ENCODE measurements at regions not wholly inside any gene's neighbourhood (a gene's known extent, or its start where the extent isn't known, plus 50 kb on each side); places are given as distances from the start of the nearest gene placed in this dataset.

DNA sequence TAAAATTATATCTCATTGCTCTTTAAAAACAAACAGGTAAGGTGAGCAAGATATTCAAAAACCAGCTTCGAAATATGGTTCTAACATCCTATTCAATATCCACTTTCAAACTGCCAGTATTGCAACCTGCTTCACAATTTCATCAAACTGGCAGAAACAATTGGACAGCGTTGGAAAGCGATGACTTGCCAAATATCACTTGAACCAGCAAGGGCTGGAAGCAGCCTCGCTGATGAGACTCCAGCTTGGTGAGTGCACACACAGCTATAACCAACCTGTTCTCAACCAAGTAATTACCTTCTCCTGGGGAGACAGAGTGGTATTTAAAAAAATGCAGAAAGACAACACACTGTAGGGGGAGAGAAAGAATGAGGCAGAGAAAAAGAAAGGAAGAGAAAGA, 155.8 kb upstream of the RAI2 start (continued):
- TF ChIP-seq EZH2 (IDR thresholded peaks at IDR 0.05; ENCODE audit: borderline replicate concordance, control insufficient read depth, low read depth, low read length) = no peak
- no peak for TF ChIP-seq RCOR1 (conservative IDR thresholded peaks at IDR 0.05; ENCODE audit: low read depth, low read length)
- no peak for TF ChIP-seq TCF3 (IDR thresholded peaks at IDR 0.05; ENCODE audit: borderline replicate concordance, insufficient read depth, low read depth, low read length)

DNA sequence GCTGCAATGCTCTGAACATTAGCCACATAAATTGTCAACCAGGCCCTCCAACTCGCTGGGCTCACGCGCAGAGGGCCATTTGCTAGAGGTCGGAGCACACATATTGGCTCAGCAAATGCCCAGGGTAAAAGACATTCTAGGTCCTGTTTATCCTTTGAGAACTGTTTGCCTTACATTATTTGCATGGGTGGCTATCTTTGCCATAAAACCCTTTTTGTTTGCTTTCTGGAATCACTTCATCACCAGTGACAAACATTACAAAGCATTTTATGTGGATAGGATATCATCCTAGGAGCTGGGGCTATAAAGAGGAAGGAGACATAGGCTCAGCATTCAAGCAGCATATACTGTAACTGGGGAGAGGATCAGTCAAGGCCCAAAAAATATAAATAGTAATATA, 149.2 kb upstream of the RAI2 start:
- RAD21 ChIA-PET (ENCODE audit: unreplicated experiment) = no interaction called here
- POLR2A ChIA-PET = interaction anchor here (0.7 kb wide), 1 partner anchor 150 kb away, joined by 4 read pairs; no protein-coding TSS in a partner anchor
- SMC1A ChIA-PET (ENCODE audit: uncharacterized antibody, unreplicated experiment) = no interaction called here
- Histone ChIP-seq H2AFZ (ENCODE audit: control insufficient read depth, low read depth, low read length) (no peak overlapping the region), H3K4me2 (ENCODE audit: control insufficient read depth, insufficient read depth) (no peak overlapping the region), H3K79me2 (ENCODE audit: control insufficient read depth, insufficient read depth, low read length) (no peaks in the 10 kb centered on the region), H3K36me3 (ENCODE audit: control insufficient read depth in 2 of 2, insufficient read depth in 2 of 2, low read length in 1 of 2) (no peaks in the 10 kb centered on the region), H4K20me1 (ENCODE audit: control insufficient read depth, insufficient read depth) (no peaks in the 10 kb centered on the region), H3K4me1 (ENCODE audit: control insufficient read depth, insufficient read depth, low read length) (no peaks in the 10 kb centered on the region), H3K27ac (ENCODE audit: control insufficient read depth, insufficient read depth) (no peak overlapping the region), H3K27me3 (replicated peaks in 1 of 2; ENCODE audit: control insufficient read depth in 2 of 2, insufficient read depth in 2 of 2, low read length in 1 of 2) (no peaks in the 10 kb centered on the region), H3K4me3 (no peak overlapping the region), H3K9me3 (replicated peaks; ENCODE audit: control insufficient read depth, insufficient read depth, low read length) (no peaks in the 10 kb centered on the region), H3K9ac (ENCODE audit: control insufficient read depth, insufficient read depth, low read length) (no peak overlapping the region)
- in situ Hi-C loops (cut with MboI) (no loop called here), intact Hi-C loops (cut with micrococcal nuclease; ENCODE audit: unreplicated experiment) (no loop called here)
- ATAC-seq (no peak), DNase-seq (ENCODE audit: low read depth, low spot score) (no peak), FAIRE-seq (no peak)
- CTCF ChIA-PET = no interaction called here
- WGBS (ENCODE audit: insufficient coverage, insufficient replicate concordance, low lambda C conversion rate, missing lambda C conversion rate) = 76% methylated on average over 4 of the region's 4 CpGs
- BruUV-seq (replicated peaks) = no TSS peak
- no peak for TF ChIP-seq ETV6 (conservative IDR thresholded peaks at IDR 0.05 in 1 of 2, IDR thresholded peaks at IDR 0.05 in 1 of 2; ENCODE audit: borderline replicate concordance in 1 of 2, low read depth in 1 of 2)
- no peak for TF ChIP-seq ZBED1 (IDR thresholded peaks at IDR 0.05; ENCODE audit: borderline replicate concordance)
- TF ChIP-seq MYC (IDR thresholded peaks at IDR 0.05; ENCODE audit: insufficient read depth, insufficient read length, insufficient replicate concordance, low read length, severe bottlenecking) = no peak
- TF ChIP-seq, protein P1, sequence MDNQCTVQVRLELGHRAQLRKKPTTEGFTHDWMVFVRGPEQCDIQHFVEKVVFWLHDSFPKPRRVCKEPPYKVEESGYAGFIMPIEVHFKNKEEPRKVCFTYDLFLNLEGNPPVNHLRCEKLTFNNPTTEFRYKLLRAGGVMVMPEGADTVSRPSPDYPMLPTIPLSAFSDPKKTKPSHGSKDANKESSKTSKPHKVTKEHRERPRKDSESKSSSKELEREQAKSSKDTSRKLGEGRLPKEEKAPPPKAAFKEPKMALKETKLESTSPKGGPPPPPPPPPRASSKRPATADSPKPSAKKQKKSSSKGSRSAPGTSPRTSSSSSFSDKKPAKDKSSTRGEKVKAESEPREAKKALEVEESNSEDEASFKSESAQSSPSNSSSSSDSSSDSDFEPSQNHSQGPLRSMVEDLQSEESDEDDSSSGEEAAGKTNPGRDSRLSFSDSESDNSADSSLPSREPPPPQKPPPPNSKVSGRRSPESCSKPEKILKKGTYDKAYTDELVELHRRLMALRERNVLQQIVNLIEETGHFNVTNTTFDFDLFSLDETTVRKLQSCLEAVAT (IDR thresholded peaks at IDR 0.05) = no peak
- TF ChIP-seq RAD51 (IDR thresholded peaks at IDR 0.05) = no peak
- no peak for TF ChIP-seq TCF7 (IDR thresholded peaks at IDR 0.05; ENCODE audit: borderline replicate concordance)
- TF ChIP-seq ZSCAN29 (IDR thresholded peaks at IDR 0.05) = no peak
- TF ChIP-seq, protein P2, sequence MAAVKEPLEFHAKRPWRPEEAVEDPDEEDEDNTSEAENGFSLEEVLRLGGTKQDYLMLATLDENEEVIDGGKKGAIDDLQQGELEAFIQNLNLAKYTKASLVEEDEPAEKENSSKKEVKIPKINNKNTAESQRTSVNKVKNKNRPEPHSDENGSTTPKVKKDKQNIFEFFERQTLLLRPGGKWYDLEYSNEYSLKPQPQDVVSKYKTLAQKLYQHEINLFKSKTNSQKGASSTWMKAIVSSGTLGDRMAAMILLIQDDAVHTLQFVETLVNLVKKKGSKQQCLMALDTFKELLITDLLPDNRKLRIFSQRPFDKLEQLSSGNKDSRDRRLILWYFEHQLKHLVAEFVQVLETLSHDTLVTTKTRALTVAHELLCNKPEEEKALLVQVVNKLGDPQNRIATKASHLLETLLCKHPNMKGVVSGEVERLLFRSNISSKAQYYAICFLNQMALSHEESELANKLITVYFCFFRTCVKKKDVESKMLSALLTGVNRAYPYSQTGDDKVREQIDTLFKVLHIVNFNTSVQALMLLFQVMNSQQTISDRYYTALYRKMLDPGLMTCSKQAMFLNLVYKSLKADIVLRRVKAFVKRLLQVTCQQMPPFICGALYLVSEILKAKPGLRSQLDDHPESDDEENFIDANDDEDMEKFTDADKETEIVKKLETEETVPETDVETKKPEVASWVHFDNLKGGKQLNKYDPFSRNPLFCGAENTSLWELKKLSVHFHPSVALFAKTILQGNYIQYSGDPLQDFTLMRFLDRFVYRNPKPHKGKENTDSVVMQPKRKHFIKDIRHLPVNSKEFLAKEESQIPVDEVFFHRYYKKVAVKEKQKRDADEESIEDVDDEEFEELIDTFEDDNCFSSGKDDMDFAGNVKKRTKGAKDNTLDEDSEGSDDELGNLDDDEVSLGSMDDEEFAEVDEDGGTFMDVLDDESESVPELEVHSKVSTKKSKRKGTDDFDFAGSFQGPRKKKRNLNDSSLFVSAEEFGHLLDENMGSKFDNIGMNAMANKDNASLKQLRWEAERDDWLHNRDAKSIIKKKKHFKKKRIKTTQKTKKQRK (IDR thresholded peaks at IDR 0.05; ENCODE audit: low read depth, low read length) = no peak
- TF ChIP-seq LARP7 (IDR thresholded peaks at IDR 0.05) = no peak
- no peak for TF ChIP-seq NFXL1 (IDR thresholded peaks at IDR 0.05; ENCODE audit: borderline replicate concordance)
- no peak for TF ChIP-seq RFX5 (IDR thresholded peaks at IDR 0.05; ENCODE audit: low read depth, low read length)
- no peak for TF ChIP-seq STAT3 (IDR thresholded peaks at IDR 0.05; ENCODE audit: low read depth, low read length)
- TF ChIP-seq, protein P3, sequence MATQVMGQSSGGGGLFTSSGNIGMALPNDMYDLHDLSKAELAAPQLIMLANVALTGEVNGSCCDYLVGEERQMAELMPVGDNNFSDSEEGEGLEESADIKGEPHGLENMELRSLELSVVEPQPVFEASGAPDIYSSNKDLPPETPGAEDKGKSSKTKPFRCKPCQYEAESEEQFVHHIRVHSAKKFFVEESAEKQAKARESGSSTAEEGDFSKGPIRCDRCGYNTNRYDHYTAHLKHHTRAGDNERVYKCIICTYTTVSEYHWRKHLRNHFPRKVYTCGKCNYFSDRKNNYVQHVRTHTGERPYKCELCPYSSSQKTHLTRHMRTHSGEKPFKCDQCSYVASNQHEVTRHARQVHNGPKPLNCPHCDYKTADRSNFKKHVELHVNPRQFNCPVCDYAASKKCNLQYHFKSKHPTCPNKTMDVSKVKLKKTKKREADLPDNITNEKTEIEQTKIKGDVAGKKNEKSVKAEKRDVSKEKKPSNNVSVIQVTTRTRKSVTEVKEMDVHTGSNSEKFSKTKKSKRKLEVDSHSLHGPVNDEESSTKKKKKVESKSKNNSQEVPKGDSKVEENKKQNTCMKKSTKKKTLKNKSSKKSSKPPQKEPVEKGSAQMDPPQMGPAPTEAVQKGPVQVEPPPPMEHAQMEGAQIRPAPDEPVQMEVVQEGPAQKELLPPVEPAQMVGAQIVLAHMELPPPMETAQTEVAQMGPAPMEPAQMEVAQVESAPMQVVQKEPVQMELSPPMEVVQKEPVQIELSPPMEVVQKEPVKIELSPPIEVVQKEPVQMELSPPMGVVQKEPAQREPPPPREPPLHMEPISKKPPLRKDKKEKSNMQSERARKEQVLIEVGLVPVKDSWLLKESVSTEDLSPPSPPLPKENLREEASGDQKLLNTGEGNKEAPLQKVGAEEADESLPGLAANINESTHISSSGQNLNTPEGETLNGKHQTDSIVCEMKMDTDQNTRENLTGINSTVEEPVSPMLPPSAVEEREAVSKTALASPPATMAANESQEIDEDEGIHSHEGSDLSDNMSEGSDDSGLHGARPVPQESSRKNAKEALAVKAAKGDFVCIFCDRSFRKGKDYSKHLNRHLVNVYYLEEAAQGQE (IDR thresholded peaks at IDR 0.05; ENCODE audit: low read depth, low read length) = no peak
- no peak for TF ChIP-seq STAT1 (conservative IDR thresholded peaks at IDR 0.05)
